HFF-Myc (cell line): ENCODE measurements at regions not wholly inside any gene's neighbourhood (a gene's known extent, or its start where the extent isn't known, plus 50 kb on each side); places are given as distances from the start of the nearest gene placed in this dataset.

Experiments
- DNase-seq: peaks from one replicate; pipeline ENCODE4 v3.0.0-alpha.2; 2011; ENCODE audit warnings: low read depth; ENCODE audit errors: extremely low read depth
- H3K4me3 ChIP-seq: replicated peaks from 2 replicates; pipeline ENCODE4 v1.5.1; 2011; ENCODE audit warnings: low read depth, mild to moderate bottlenecking, control low read depth, low read length
- CTCF ChIP-seq: IDR thresholded peaks from 2 replicates; pipeline ENCODE4 v1.5.1; 2012; ENCODE audit warnings: mild to moderate bottlenecking, low read depth, low read length, control low read depth; ENCODE audit errors: missing control alignments

GRCh38 chr4:54427826-54428225 is 198.7 kb downstream of the PDGFRA start:
- TF ChIP-seq CTCF = no peak
- no peak overlapping the region for H3K4me3 ChIP-seq
- no peak for DNase-seq

- no peak for DNase-seq
- H3K4me3 ChIP-seq = no peak overlapping the region
- no peak for TF ChIP-seq CTCF
These were observed 199.8 kb downstream of the PDGFRA start for GRCh38 chr4:54428940-54429339.

GRCh38 chr4:54433686-54434085 is 204.6 kb downstream of the PDGFRA start:
- H3K4me3 ChIP-seq = no peak overlapping the region
- no peak for DNase-seq
- peak; percentile 50 for TF ChIP-seq CTCF

- no peak for TF ChIP-seq CTCF
- DNase-seq = peak; percentile 12
- H3K4me3 ChIP-seq = no peak overlapping the region
These were observed 210.7 kb downstream of the PDGFRA start for GRCh38 chr4:54439831-54440243.

- TF ChIP-seq CTCF = peak; percentile 57
- DNase-seq = no peak
- H3K4me3 ChIP-seq = no peak overlapping the region
These were observed 211.5 kb downstream of the PDGFRA start for GRCh38 chr4:54440394-54441136.

GRCh38 chr4:54445866-54446265 is 211.9 kb upstream of the KIT start:
- no peak overlapping the region for H3K4me3 ChIP-seq
- no peak for TF ChIP-seq CTCF
- DNase-seq = no peak

GRCh38 chr4:54446581-54446980 is 211.2 kb upstream of the KIT start:
- TF ChIP-seq CTCF = no peak
- no peak for DNase-seq
- H3K4me3 ChIP-seq = no peak overlapping the region
